Left forelimb (tissue), 1 donor: ENCODE measurements at regions not wholly inside any gene's neighbourhood (a gene's known extent, or its start where the extent isn't known, plus 50 kb on each side); places are given as distances from the start of the nearest gene placed in this dataset.

Experiments used
- DNase-seq: peaks from one replicate; pipeline ENCODE4 v3.0.0-alpha.2; 2018; ENCODE audit warnings: low spot score

- no peak for DNase-seq
Observed at GRCh38 chr2:12168791-12169388, 422.5 kb downstream of the LPIN1 start.

GRCh38 chr2:12169721-12170120 is 423.3 kb downstream of the LPIN1 start:
- no peak for DNase-seq

- no peak for DNase-seq
Observed at GRCh38 chr2:12170121-12170520, 423.7 kb downstream of the LPIN1 start.

GRCh38 chr2:12173271-12173942 is 427.0 kb downstream of the LPIN1 start:
- DNase-seq = no peak

GRCh38 chr2:12173943-12174340 is 427.5 kb downstream of the LPIN1 start:
- no peak for DNase-seq

- no peak for DNase-seq
Observed at GRCh38 chr2:12175323-12175722, 428.9 kb downstream of the LPIN1 start.

GRCh38 chr2:12176623-12177454 is 430.4 kb downstream of the LPIN1 start:
- no peak for DNase-seq

- DNase-seq = peak; percentile 88
Observed at GRCh38 chr2:12177455-12178288, 431.2 kb downstream of the LPIN1 start.

- no peak for DNase-seq
Observed at GRCh38 chr2:12178289-12179080, 432.1 kb downstream of the LPIN1 start.

- DNase-seq = no peak
Observed at GRCh38 chr2:12180031-12180430, 433.6 kb downstream of the LPIN1 start.

- no peak for DNase-seq
Observed at GRCh38 chr2:12183032-12183645, 436.7 kb downstream of the LPIN1 start.

GRCh38 chr2:12192762-12193161 is 446.3 kb downstream of the LPIN1 start:
- no peak for DNase-seq

- no peak for DNase-seq
Observed at GRCh38 chr2:12194968-12195367, 448.5 kb downstream of the LPIN1 start.

- DNase-seq = no peak
Observed at GRCh38 chr2:12196495-12196894, 450.1 kb downstream of the LPIN1 start.

GRCh38 chr2:12197133-12197532 is 450.7 kb downstream of the LPIN1 start:
- no peak for DNase-seq

GRCh38 chr2:12199491-12200211 is 453.2 kb downstream of the LPIN1 start:
- no peak for DNase-seq

- no peak for DNase-seq
Observed at GRCh38 chr2:12201369-12201768, 454.9 kb downstream of the LPIN1 start.

GRCh38 chr2:12202313-12203075 is 456.1 kb downstream of the LPIN1 start:
- peak; percentile 71 for DNase-seq

- no peak for DNase-seq
Observed at GRCh38 chr2:12203528-12203927, 457.1 kb downstream of the LPIN1 start.
